HCT116 (cell line): ENCODE measurements at regions not wholly inside any gene's neighbourhood (a gene's known extent, or its start where the extent isn't known, plus 50 kb on each side); places are given as distances from the start of the nearest gene placed in this dataset.

Experiments
- ATAC-seq: fragments of 200-7000 bp; cut with Tn5 transposase; 2 replicates; pipeline ENCODE4 v1.9.1; 2020; ENCODE audit warnings: mild to moderate bottlenecking, moderate library complexity
- BruUV-seq: library from RNA; stranded (reverse); fragments of 400-500 nt; replicated peaks from 2 replicates; lab custom pipeline; 2021; lab: Mats Ljungman, UMichigan
- CTCF ChIA-PET: fragments of 300-600 bp; sonication (Branson Sonifier 250); formaldehyde crosslinking; loops from one replicate; lab custom pipeline; 2021; ENCODE audit warnings: antibody characterized with exemption; lab: Charles Lee
- POLR2A ChIA-PET: fragments of 300-600, 350-600 bp; sonication (Branson Sonifier 250); formaldehyde crosslinking; loops from one replicate; lab custom pipeline; 2021; ENCODE audit warnings: antibody characterized with exemption; lab: Charles Lee
- RAD21 ChIA-PET, 2 experiments: fragments of 300-600 bp; sonication (Branson Sonifier 250); formaldehyde crosslinking; loops; one replicate each; lab custom pipeline; 2023; ENCODE audit warnings: low total read pairs in 2 of 2; ENCODE audit not compliant: uncharacterized antibody in 2 of 2, unreplicated experiment in 2 of 2, low non-redundant PET in 1 of 2; lab: Charles Lee
- DNase-seq: peaks from one replicate; pipeline ENCODE4 v3.0.0-alpha.2; 2010; ENCODE audit warnings: low read depth, low spot score
- H2AFZ ChIP-seq: fragments of 200-600 bp; shearing (Covaris generic), sonication (generic); 2 replicates; pipeline ENCODE4 v1.6.1; 2017; ENCODE audit warnings: low read depth, mixed run types, mixed read lengths, antibody characterized with exemption, low read length; ENCODE audit not compliant: poor library complexity, severe bottlenecking
- H3K27ac ChIP-seq: 2 replicates; pipeline ENCODE4 v1.5.1; 2012; ENCODE audit warnings: low read depth, low read length
- H3K27me3 ChIP-seq: fragments of 200-600 bp; sonication (generic); 2 replicates; pipeline ENCODE4 v1.6.1; 2016; ENCODE audit warnings: mixed run types, low read length, mixed read lengths; ENCODE audit not compliant: insufficient read depth
- H3K36me3 ChIP-seq, 2 experiments: fragments of 200-500 bp in 1 of 2; fragments of 200-600 bp in 1 of 2; sonication (Bioruptor generic) in 1 of 2; sonication (generic) in 1 of 2; 2 replicates each; pipeline versions ENCODE4 v1.5.1 to v1.6.1; 2014 to 2016; ENCODE audit warnings: low read length in 2 of 2, inconsistent platforms in 1 of 2, mixed read lengths in 1 of 2, mixed run types in 1 of 2; ENCODE audit not compliant: insufficient read depth in 2 of 2, control insufficient read depth in 1 of 2
- H3K4me1 ChIP-seq, 2 experiments: fragments of 200-600 bp in 1 of 2; sonication (generic) in 1 of 2; 2 replicates each; pipeline versions ENCODE4 v1.5.1 to v1.6.1; 2012 to 2017; ENCODE audit warnings: low read length in 2 of 2, inconsistent platforms in 1 of 2, mild to moderate bottlenecking in 1 of 2, mixed read lengths in 1 of 2, mixed run types in 1 of 2, moderate library complexity in 1 of 2; ENCODE audit not compliant: insufficient read depth in 2 of 2, control insufficient read depth in 1 of 2
- H3K4me2 ChIP-seq: fragments of 200-600 bp; sonication (generic); 2 replicates; pipeline ENCODE4 v1.6.1; 2017; ENCODE audit warnings: mixed run types, low read length, mixed read lengths
- H3K4me3 ChIP-seq, 2 experiments: fragments of 200-600 bp in 1 of 2; sonication (generic) in 1 of 2; replicated peaks in 1 of 2; 2 replicates each; pipeline ENCODE4 v1.5.1; 2011 to 2016; ENCODE audit warnings: low read length in 2 of 2, control low read depth in 1 of 2, low read depth in 1 of 2, mild to moderate bottlenecking in 1 of 2, mixed read lengths in 1 of 2, mixed run types in 1 of 2
- H3K79me2 ChIP-seq: fragments of 200-600 bp; sonication (generic); 2 replicates; pipeline ENCODE4 v1.6.1; 2017; ENCODE audit warnings: mild to moderate bottlenecking, mixed run types, low read length, moderate library complexity, mixed read lengths; ENCODE audit not compliant: insufficient read depth
- H3K9ac ChIP-seq: fragments of 200-600 bp; sonication (generic); 2 replicates; pipeline ENCODE4 v1.6.1; 2016; ENCODE audit warnings: low read length, mixed read lengths
- H3K9me2 ChIP-seq: fragments of 200-600 bp; sonication (generic), shearing (Covaris generic); 2 replicates; pipeline ENCODE4 v1.6.1; 2017; ENCODE audit warnings: mixed run types, mild to moderate bottlenecking, moderate library complexity; ENCODE audit not compliant: insufficient read depth
- H3K9me3 ChIP-seq, 2 experiments: fragments of 200-500 bp in 1 of 2; fragments of 200-600 bp in 1 of 2; sonication (Bioruptor generic) in 1 of 2; sonication (generic) in 1 of 2; 2 replicates each; pipeline ENCODE4 v1.6.1; 2014 to 2017; ENCODE audit warnings: low read length in 2 of 2, mixed read lengths in 2 of 2, inconsistent platforms in 1 of 2, low read depth in 1 of 2, mild to moderate bottlenecking in 1 of 2, mixed run types in 1 of 2, moderate library complexity in 1 of 2; ENCODE audit not compliant: control insufficient read depth in 1 of 2, insufficient read depth in 1 of 2
- H4K20me1 ChIP-seq: fragments of 200-600 bp; sonication (generic), shearing (Covaris generic); 2 replicates; pipeline ENCODE4 v1.6.1; 2017; ENCODE audit warnings: mixed run types, mild to moderate bottlenecking, moderate library complexity; ENCODE audit not compliant: insufficient read depth
- ATF3 ChIP-seq: IDR thresholded peaks from 2 replicates; pipeline ENCODE4 v1.6.1; 2012
- CEBPB ChIP-seq: IDR thresholded peaks from 2 replicates; pipeline ENCODE4 v1.6.1; 2012; ENCODE audit warnings: low read depth
- EGR1 ChIP-seq: IDR thresholded peaks from 2 replicates; pipeline ENCODE4 v1.6.1; 2012; ENCODE audit warnings: low read depth
- ELF1 ChIP-seq: IDR thresholded peaks from 2 replicates; pipeline ENCODE4 v1.6.1; 2012; ENCODE audit warnings: low read depth, borderline replicate concordance
- EZH2 ChIP-seq: fragments of 200-600 bp; sonication (generic); IDR thresholded peaks from 2 replicates; pipeline ENCODE4 v1.6.1; 2017; ENCODE audit warnings: antibody characterized with exemption, mixed run types
- EZH2phosphoT487 ChIP-seq: fragments of 200-600 bp; IDR thresholded peaks from 2 replicates; pipeline ENCODE4 v1.6.1; 2018; ENCODE audit warnings: antibody characterized with exemption, borderline replicate concordance
- FOSL1 ChIP-seq: IDR thresholded peaks from 2 replicates; pipeline ENCODE4 v1.6.1; 2012; ENCODE audit warnings: low read depth
- MAX ChIP-seq: IDR thresholded peaks from 2 replicates; pipeline ENCODE4 v1.6.1; 2012
- POLR2A ChIP-seq: IDR thresholded peaks from 2 replicates; pipeline ENCODE4 v1.7.0; 2011; ENCODE audit warnings: borderline replicate concordance; ENCODE audit not compliant: insufficient read depth, insufficient read length; ENCODE audit errors: extremely low read depth
- POLR2AphosphoS5 ChIP-seq: IDR thresholded peaks from 2 replicates; pipeline ENCODE4 v1.6.1; 2011; ENCODE audit warnings: mild to moderate bottlenecking, low read depth, low read length, moderate library complexity
- RAD21 ChIP-seq: IDR thresholded peaks from 2 replicates; pipeline ENCODE4 v1.6.1; 2012; ENCODE audit warnings: low read depth, mild to moderate bottlenecking
- REST ChIP-seq: IDR thresholded peaks from 2 replicates; pipeline ENCODE4 v1.6.1; 2012; ENCODE audit warnings: low read depth
- SIN3A ChIP-seq: IDR thresholded peaks from 2 replicates; pipeline ENCODE4 v1.6.1; 2012; ENCODE audit warnings: low read depth
- SP1 ChIP-seq: IDR thresholded peaks from 2 replicates; pipeline ENCODE4 v1.6.1; 2012; ENCODE audit warnings: low read depth
- SRF ChIP-seq: IDR thresholded peaks from 2 replicates; pipeline ENCODE4 v1.6.1; 2012; ENCODE audit warnings: low read depth
- TCF7L2 ChIP-seq: IDR thresholded peaks from 2 replicates; pipeline ENCODE4 v1.7.0; 2011; ENCODE audit warnings: borderline replicate concordance, inconsistent platforms; ENCODE audit not compliant: insufficient read depth, insufficient read length; ENCODE audit errors: extremely low read depth
- ZBTB33 ChIP-seq: IDR thresholded peaks from 2 replicates; pipeline ENCODE4 v1.6.1; 2011; ENCODE audit warnings: mild to moderate bottlenecking, low read length, moderate library complexity; ENCODE audit not compliant: insufficient replicate concordance; ENCODE audit errors: extremely low read depth
- ZFX ChIP-seq: fragments of 450-650 bp; IDR thresholded peaks from 2 replicates; pipeline ENCODE4 v1.6.1; 2017
- intact Hi-C: fragments of 100-400 bp; cut with micrococcal nuclease; formaldehyde crosslinking; loops from 2 replicates; pipeline ENCODE4 v1.10.0; 2022
- TF ChIP-seq, protein P1 (sequence below), 3 experiments: fragments of 200-600 bp in 1 of 3; sonication (generic) in 1 of 3; IDR thresholded peaks in 2 of 3; conservative IDR thresholded peaks in 1 of 3; 2 replicates each; pipeline ENCODE4 v1.5.1; 2012 to 2017; ENCODE audit warnings: low read depth in 2 of 3, low read length in 2 of 3, antibody characterized with exemption in 1 of 3, borderline replicate concordance in 1 of 3, control low read depth in 1 of 3, mild to moderate bottlenecking in 1 of 3, mixed read lengths in 1 of 3, mixed run types in 1 of 3, moderate library complexity in 1 of 3; ENCODE audit not compliant: insufficient read depth in 1 of 3

GRCh38 chr9:32906213-32906612 lies 95.2 kb downstream of the APTX start:
- Histone ChIP-seq H3K4me2 (no peak overlapping the region), H3K79me2 (no peaks in the 10 kb centered on the region), H3K27ac (no peak overlapping the region), H2AFZ (no peak overlapping the region), H3K27me3 (no peaks in the 10 kb centered on the region), H4K20me1 (no peaks in the 10 kb centered on the region), H3K4me3 (no peak overlapping the region), H3K9me2 (no peaks in the 10 kb centered on the region), H3K4me1 (no peaks in the 10 kb centered on the region), H3K9ac (no peak overlapping the region), H3K36me3 (no peaks in the 10 kb centered on the region), H3K9me3 (no peaks in the 10 kb centered on the region)
- CTCF ChIA-PET: no interaction called here
- DNase-seq (no peak), ATAC-seq (no peak)
- TF ChIP-seq, protein P1, sequence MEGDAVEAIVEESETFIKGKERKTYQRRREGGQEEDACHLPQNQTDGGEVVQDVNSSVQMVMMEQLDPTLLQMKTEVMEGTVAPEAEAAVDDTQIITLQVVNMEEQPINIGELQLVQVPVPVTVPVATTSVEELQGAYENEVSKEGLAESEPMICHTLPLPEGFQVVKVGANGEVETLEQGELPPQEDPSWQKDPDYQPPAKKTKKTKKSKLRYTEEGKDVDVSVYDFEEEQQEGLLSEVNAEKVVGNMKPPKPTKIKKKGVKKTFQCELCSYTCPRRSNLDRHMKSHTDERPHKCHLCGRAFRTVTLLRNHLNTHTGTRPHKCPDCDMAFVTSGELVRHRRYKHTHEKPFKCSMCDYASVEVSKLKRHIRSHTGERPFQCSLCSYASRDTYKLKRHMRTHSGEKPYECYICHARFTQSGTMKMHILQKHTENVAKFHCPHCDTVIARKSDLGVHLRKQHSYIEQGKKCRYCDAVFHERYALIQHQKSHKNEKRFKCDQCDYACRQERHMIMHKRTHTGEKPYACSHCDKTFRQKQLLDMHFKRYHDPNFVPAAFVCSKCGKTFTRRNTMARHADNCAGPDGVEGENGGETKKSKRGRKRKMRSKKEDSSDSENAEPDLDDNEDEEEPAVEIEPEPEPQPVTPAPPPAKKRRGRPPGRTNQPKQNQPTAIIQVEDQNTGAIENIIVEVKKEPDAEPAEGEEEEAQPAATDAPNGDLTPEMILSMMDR (IDR thresholded peaks at IDR 0.05 in 2 of 3, conservative IDR thresholded peaks at IDR 0.05 in 1 of 3; ENCODE audit: borderline replicate concordance in 1 of 3, insufficient read depth in 1 of 3, low read depth in 2 of 3, low read length in 2 of 3): no peak
- no peak for TF ChIP-seq EGR1
- no peak for TF ChIP-seq ELF1
- TF ChIP-seq EZH2: no peak
- no peak for TF ChIP-seq RAD21
- no peak for TF ChIP-seq SRF
- no peak for TF ChIP-seq ZFX
- no peak for TF ChIP-seq SP1
- no peak for TF ChIP-seq ATF3
- TF ChIP-seq EZH2phosphoT487: no peak
- TF ChIP-seq SIN3A: no peak
- no peak for TF ChIP-seq POLR2A
- TF ChIP-seq CEBPB: no peak
- no peak for TF ChIP-seq ZBTB33
- no peak for TF ChIP-seq REST
- no peak for TF ChIP-seq POLR2AphosphoS5
- TF ChIP-seq MAX: no peak
- no peak for TF ChIP-seq FOSL1
- no peak for TF ChIP-seq TCF7L2
- RAD21 ChIA-PET: no interaction called here
- intact Hi-C loops: no loop called here
- POLR2A ChIA-PET: no interaction called here
- BruUV-seq: no TSS peak
